ENCODE measurements at regions not wholly inside any gene's neighbourhood (a gene's known extent, or its start where the extent isn't known, plus 50 kb on each side); places are given as distances from the start of the nearest gene placed in this dataset.

DNA sequence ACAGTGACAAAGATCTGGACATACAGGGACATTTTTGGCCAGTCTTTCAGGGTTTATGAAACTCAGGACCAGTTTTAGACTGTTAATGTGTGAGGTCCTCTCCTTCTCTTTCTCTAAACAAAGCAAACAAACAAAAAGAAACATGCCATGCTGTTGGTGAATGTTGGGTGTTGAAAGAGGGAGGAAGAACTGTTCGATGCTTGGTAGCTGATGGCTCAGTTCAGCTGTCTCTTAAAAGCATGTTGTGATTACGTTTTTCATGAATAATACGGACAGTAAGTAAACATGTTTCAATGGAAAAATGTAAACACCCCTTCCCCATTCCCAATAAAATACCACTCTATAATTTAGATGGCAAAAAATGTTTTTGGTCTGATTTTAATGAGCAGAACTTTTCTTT is 219.1 kb downstream of the SEC23IP start:
- WGBS, 5 donors, result 49 to 79% (median 66%) methylated on average over 3 of the region's 3 CpGs
- Histone ChIP-seq H3K4me1 (no peaks in the 10 kb centered on the region), H3K4me3 (no peak overlapping the region), H3K27me3 (replicated peaks in 1 of 7) (peaks cover 0 to 17% (median 0%) of the 10 kb centered on the region in 7 donors), H3K9me3 (no peaks in the 10 kb centered on the region), H3K36me3 (no peaks in the 10 kb centered on the region), H3K27ac (no peak overlapping the region)
- intact Hi-C loops (cut with DNase I; ENCODE audit: low total_unique reads), result no loop called here
- TF ChIP-seq POLR2AphosphoS5 (IDR thresholded peaks at IDR 0.05), result no peak
- TF ChIP-seq POLR2A (IDR thresholded peaks at IDR 0.05), result no peak
- no peak for DNase-seq

DNA sequence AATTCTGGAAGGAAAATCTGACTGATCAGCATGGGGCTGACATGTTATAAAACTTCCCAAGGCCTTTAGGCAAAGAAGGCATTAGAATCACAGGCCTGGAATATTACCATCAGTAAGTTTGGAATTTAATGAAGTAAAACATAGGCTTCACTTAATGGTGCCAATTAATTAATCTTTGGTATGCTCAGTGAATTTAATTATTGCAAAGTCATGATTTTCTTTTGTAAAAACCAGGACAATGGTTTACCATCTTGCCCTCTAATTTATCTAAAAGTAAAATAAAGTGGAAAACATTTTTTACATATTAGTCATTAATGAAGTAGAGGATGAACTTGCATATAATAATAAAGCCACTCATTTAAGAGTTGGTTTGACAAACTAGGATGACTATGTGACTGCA is 220.3 kb downstream of the SEC23IP start:
- H3K27ac ChIP-seq, result no peak overlapping the region
- peaks cover 0 to 13% (median 0%) of the 10 kb centered on the region in 7 donors for H3K27me3 ChIP-seq (replicated peaks in 1 of 7)
- TF ChIP-seq, protein P1, sequence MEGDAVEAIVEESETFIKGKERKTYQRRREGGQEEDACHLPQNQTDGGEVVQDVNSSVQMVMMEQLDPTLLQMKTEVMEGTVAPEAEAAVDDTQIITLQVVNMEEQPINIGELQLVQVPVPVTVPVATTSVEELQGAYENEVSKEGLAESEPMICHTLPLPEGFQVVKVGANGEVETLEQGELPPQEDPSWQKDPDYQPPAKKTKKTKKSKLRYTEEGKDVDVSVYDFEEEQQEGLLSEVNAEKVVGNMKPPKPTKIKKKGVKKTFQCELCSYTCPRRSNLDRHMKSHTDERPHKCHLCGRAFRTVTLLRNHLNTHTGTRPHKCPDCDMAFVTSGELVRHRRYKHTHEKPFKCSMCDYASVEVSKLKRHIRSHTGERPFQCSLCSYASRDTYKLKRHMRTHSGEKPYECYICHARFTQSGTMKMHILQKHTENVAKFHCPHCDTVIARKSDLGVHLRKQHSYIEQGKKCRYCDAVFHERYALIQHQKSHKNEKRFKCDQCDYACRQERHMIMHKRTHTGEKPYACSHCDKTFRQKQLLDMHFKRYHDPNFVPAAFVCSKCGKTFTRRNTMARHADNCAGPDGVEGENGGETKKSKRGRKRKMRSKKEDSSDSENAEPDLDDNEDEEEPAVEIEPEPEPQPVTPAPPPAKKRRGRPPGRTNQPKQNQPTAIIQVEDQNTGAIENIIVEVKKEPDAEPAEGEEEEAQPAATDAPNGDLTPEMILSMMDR (IDR thresholded peaks at IDR 0.05 in 8 of 11, conservative IDR thresholded peaks at IDR 0.05 in 3 of 11), result no peak
- no peak for TF ChIP-seq POLR2AphosphoS5 (IDR thresholded peaks at IDR 0.05)
- no peak for TF ChIP-seq POLR2A (IDR thresholded peaks at IDR 0.05)
- no peaks in the 10 kb centered on the region for H3K9me3 ChIP-seq
- H3K4me1 ChIP-seq, result no peaks in the 10 kb centered on the region
- no peak for DNase-seq
- intact Hi-C loops (cut with DNase I; ENCODE audit: low total_unique reads), result no loop called here
- H3K36me3 ChIP-seq, result no peaks in the 10 kb centered on the region
- no peak overlapping the region for H3K4me3 ChIP-seq

DNA sequence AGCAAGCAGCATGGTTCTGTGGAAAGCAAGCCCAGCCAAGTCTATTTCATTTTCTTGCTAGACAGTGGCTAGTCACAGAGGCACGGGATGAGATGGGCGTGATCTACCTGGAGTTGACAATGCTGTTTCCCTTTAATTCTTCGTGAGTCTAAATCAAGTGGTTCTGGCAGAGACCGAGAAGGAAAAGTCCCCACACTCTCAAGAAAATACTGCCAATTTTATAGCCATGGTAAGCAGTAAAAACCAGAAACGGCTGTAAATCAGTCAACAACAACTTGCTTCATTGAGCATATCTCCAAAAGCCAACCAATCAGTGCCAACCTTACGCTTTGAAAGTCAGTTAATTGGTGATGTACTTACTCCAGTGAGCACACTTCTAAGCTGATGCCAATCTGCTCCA is 223.4 kb downstream of the SEC23IP start:
- Histone ChIP-seq H3K4me1 (no peaks in the 10 kb centered on the region), H3K27ac (no peak overlapping the region), H3K9me3 (peaks cover 0 to 7% (median 0%) of the 10 kb centered on the region in 8 donors), H3K36me3 (no peaks in the 10 kb centered on the region), H3K27me3 (replicated peaks in 1 of 7) (peaks cover 0 to 20% (median 0%) of the 10 kb centered on the region in 7 donors), H3K4me3 (no peak overlapping the region)
- 56 to 69% (median 57%) methylated on average over 6 of the region's 6 CpGs for WGBS, 5 donors
- TF ChIP-seq POLR2A (IDR thresholded peaks at IDR 0.05) (no peak), POLR2AphosphoS5 (IDR thresholded peaks at IDR 0.05) (no peak)
- TF ChIP-seq, protein P1 (IDR thresholded peaks at IDR 0.05 in 8 of 11, conservative IDR thresholded peaks at IDR 0.05 in 3 of 11), result no peak
- intact Hi-C loops (cut with DNase I; ENCODE audit: low total_unique reads), result no loop called here
- no peak for DNase-seq

DNA sequence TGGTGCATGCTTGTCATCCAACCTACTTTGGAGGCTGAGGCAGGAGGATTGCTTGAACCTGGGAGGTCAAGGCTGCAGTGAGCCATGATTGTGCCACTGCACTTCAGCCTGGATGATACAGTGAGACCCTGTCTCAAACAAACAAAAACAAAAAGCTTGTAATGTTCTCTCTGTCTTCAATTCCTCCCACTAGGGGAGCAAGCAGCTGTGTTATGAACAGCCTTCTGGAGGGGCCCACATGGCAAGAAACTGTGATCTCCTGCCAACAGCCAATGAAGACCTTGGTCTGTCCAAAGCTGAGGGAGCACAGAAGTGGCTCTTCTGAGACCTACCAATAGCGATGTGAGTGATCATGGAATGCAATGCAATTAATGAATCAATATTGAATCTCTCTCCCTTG is 229.2 kb downstream of the SEC23IP start:
- 83 to 97% (median 90%) methylated on average over 1 of the region's 1 CpG for WGBS, 5 donors
- DNase-seq, result no peak
- TF ChIP-seq POLR2AphosphoS5 (IDR thresholded peaks at IDR 0.05) (no peak), POLR2A (IDR thresholded peaks at IDR 0.05) (no peak)
- TF ChIP-seq, protein P1 (IDR thresholded peaks at IDR 0.05 in 8 of 11, conservative IDR thresholded peaks at IDR 0.05 in 3 of 11), result no peak
- H3K9me3 ChIP-seq, result peaks cover 0 to 7% (median 0%) of the 10 kb centered on the region in 8 donors
- intact Hi-C loops (cut with DNase I; ENCODE audit: low total_unique reads), result no loop called here
- H3K4me1 ChIP-seq, result no peaks in the 10 kb centered on the region
- no peaks in the 10 kb centered on the region for H3K36me3 ChIP-seq
- H3K4me3 ChIP-seq, result no peak overlapping the region
- peaks cover 0 to 7% (median 0%) of the 10 kb centered on the region in 7 donors for H3K27me3 ChIP-seq (replicated peaks in 1 of 7)
- no peak overlapping the region for H3K27ac ChIP-seq

DNA sequence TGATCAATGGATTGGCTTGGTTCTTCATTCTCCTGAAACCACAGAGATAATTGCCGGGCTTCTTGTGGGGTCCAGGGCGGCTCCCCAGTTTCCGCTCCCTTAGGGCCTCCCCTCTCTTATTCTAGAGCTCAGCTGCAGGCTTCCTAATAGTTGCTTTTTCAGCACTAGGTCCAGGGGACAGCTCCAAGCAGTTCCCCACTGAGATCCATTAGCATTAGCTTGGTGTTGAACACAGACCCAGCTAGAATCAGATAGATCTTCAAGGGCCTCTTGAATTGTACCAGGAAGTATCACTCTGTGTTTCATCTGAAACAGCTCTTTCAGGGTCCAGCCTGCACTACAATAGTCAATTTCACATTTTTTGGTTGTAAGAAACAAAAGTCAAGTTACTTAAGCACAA is 238.7 kb downstream of the SEC23IP start:
- no peak for DNase-seq
- H3K9me3 ChIP-seq, result no peaks in the 10 kb centered on the region
- H3K4me3 ChIP-seq, result no peak overlapping the region
- H3K4me1 ChIP-seq, result no peaks in the 10 kb centered on the region
- 38 to 54% (median 50%) methylated on average over 3 of the region's 3 CpGs for WGBS, 5 donors
- H3K27me3 ChIP-seq (replicated peaks in 1 of 7), result peaks cover 0 to 23% (median 0%) of the 10 kb centered on the region in 7 donors
- no peak overlapping the region for H3K27ac ChIP-seq
- H3K36me3 ChIP-seq, result no peaks in the 10 kb centered on the region
- TF ChIP-seq, protein P1 (IDR thresholded peaks at IDR 0.05 in 8 of 11, conservative IDR thresholded peaks at IDR 0.05 in 3 of 11), result no peak
- no peak for TF ChIP-seq POLR2AphosphoS5 (IDR thresholded peaks at IDR 0.05)
- no peak for TF ChIP-seq POLR2A (IDR thresholded peaks at IDR 0.05)
- intact Hi-C loops (cut with DNase I; ENCODE audit: low total_unique reads), result no loop called here
